COLO668 (cell line): ENCODE measurements at regions not wholly inside any gene's neighbourhood (a gene's known extent, or its start where the extent isn't known, plus 50 kb on each side); places are given as distances from the start of the nearest gene placed in this dataset.

ENCODE experiments used
- DNase-seq: peaks from one replicate; lab custom pipeline; 2025; ENCODE audit not compliant: unreplicated experiment; lab: John Stamatoyannopoulos, UW

- no peak for DNase-seq
Observed at GRCh38 chr2:177031438-177032180, 181.0 kb upstream of the HNRNPA3 start.

GRCh38 chr2:177036747-177037146 is 175.8 kb upstream of the HNRNPA3 start:
- DNase-seq, result no peak

GRCh38 chr2:177037569-177037968 is 175.0 kb upstream of the HNRNPA3 start:
- DNase-seq, result no peak

- no peak for DNase-seq
Observed at GRCh38 chr2:177038787-177039484, 173.7 kb upstream of the HNRNPA3 start.

GRCh38 chr2:177042311-177042710 is 170.3 kb upstream of the HNRNPA3 start:
- DNase-seq, result no peak

DNA sequence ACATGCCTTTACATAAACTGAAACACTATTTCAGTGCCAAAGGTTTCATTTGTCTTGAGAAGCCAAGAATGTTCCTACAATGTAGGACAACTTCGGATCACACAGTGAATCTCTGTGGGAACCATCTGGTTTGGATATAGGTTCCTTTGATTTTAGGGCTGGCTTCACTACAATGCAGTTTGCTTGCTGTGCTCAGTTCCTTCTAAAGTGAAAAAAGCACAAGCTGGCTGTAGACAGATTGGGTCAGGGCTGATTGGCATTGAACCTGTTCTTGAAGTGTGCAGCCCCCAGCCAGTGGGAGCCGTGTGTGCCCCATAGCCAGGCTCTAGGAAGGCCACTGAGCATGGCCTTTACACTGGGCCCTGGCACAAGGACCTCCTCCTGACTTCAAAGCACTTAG is 167.9 kb upstream of the HNRNPA3 start:
- DNase-seq, result no peak

GRCh38 chr2:177048981-177049380 is 163.6 kb upstream of the HNRNPA3 start:
- DNase-seq, result no peak

DNA sequence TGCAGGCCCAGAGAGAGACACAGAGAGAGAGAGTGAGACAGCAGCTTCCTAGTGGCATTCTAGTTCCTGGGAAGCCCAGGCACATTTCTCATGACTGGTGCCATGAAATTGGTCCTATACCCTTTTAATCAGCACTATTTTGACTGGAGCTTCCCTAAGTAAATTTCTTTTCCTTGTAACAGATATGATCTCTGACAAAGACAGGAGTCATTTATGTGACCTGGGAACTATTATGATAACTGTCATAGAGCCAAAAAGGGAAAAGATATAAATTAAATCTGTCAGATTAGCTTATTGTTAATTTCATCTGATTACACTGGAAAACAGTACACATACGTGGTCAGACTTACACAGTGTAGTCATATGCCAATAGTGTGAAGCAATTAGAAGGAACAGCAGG is 161.3 kb upstream of the HNRNPA3 start:
- no peak for DNase-seq

DNA sequence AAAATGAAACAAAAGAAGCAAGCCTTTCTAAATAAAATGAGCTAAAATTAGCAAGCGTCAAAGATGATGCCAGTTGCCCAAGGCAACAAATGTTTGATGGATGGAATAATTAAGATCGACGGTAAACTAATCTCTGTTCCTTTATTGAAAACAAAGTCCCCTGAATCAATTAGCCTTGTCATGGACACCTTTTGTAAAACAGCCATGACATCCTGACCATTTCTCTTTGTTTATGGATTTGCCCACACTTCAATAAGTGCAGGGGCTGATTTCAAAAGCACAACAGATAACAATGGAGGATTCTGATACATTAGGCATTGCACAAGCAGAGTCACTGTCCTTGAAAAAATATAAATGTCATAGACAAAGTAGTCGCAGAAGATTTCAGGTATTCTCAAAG is 160.1 kb upstream of the HNRNPA3 start:
- DNase-seq, result no peak

GRCh38 chr2:177053038-177053437 is 159.6 kb upstream of the HNRNPA3 start:
- DNase-seq, result no peak

- no peak for DNase-seq
Observed at GRCh38 chr2:177053716-177054115, 158.9 kb upstream of the HNRNPA3 start.

- no peak for DNase-seq
Observed at GRCh38 chr2:177056481-177056929, 156.1 kb upstream of the HNRNPA3 start.

GRCh38 chr2:177058747-177059146 is 153.8 kb upstream of the HNRNPA3 start:
- no peak for DNase-seq

GRCh38 chr2:177059293-177059692 is 153.3 kb upstream of the HNRNPA3 start:
- DNase-seq, result no peak

- DNase-seq, result no peak
Observed at GRCh38 chr2:177063331-177063730, 149.3 kb upstream of the HNRNPA3 start.

DNA sequence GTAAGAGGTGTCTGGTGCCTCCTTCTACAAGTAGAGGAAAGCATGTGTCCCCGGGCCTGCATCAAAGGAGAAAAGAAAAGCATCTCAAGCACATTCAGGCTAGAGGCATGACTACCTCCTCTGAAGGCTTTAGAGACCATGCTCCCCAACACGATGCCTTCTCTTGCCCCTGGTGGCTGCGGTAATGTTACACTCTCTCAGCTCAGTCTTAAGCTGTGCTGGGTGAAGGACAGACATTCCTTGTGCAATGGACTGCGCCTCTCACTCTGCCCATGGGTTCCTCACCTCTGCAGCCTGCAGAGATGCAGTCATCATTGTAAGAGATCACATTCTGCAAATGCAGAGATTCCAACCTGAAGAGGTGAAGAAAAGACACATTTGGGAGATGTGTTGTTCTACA is 148.2 kb upstream of the HNRNPA3 start:
- DNase-seq, result no peak

DNA sequence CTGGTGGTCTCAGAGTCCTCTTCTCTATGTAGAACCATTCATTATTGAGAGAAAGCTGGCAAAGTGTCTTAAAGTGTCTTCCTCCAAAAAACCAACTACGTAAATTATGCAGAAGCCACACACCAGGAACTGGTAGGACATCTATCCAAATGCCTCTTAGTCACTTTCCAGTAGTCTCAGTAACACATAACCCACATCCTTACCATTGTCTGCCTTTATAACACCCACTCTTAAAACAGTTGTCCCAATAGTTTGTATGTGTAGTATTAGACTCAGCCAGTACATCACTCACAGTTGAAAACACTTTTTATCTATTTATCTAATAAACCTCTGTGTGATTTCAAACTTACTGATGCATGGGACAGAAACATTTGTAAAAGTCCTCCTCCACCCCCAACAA is 143.6 kb upstream of the HNRNPA3 start:
- DNase-seq, result no peak

DNA sequence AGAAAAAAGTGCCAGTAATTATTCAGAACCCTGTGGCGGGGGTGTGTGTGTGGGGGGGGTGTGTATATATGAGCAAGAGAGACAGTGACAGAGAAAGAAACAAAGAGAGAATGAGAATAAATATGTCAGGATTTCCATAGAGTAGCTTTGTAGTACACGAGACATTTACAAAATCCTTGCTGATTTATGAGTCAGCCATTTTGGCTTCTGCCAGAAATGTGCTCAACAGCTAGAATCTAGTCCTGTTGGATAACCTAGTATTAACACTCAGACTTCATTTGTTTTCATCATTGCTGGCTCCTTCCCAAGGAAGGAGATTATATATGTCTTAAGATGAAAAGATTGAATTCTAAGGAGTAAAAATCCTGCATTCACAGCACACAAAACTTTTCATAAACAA is 140.5 kb upstream of the HNRNPA3 start:
- DNase-seq, result no peak

GRCh38 chr2:177073611-177074010 is 139.0 kb upstream of the HNRNPA3 start:
- DNase-seq, result no peak

DNA sequence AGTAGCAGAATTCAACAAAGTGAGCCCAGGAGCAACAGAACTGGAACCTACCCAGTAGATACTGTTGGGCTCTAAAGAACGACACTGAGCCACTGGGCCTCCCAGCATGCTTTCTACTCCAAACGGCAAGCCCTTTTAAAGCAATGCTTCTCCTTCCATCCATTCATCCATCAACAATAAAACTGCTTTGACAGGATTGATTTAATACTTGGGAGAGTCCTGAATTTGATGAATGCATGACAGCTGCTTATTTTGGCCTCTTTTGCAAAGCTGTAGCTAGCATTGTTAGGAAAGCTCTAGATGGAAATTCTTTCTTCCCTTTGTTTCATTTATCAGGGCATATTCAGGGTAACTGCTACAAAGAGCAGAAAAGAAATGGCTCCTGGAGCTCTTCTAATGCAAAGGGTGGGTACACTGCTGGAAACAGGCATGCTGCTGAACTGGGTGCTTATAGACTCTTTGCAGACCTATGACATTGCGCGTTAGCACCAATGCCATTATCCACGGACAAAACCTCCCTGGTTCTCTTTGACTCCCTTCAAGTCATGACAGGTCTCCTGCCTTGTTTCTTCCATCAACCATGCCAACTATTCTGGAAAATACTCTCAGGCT is 138.4 kb upstream of the HNRNPA3 start:
- no peak for DNase-seq

DNA sequence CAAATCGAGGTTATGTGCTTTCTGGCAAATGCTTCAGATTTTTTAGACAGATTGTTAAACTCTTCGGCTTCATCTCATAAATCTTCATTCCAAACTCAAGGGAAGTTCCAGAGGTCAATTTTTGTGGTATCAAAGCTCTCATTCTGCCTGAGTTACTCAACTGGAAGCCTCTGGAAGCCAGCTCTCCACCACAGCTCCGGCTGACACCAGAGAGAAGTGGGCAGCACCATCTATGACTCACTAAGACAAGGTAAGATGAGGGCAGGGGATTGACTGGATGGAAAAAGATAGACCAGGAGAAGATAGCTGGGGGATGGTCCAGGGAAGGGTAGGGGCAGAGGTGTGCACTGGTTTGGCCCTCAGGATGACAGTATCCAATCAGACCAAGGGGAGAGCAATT is 137.3 kb upstream of the HNRNPA3 start:
- no peak for DNase-seq

- no peak for DNase-seq
Observed at GRCh38 chr2:177076636-177077179, 135.9 kb upstream of the HNRNPA3 start.
